HCT116 (cell line): ENCODE measurements at regions not wholly inside any gene's neighbourhood (a gene's known extent, or its start where the extent isn't known, plus 50 kb on each side); places are given as distances from the start of the nearest gene placed in this dataset.

Source experiments
- ATAC-seq: fragments of 200-7000 bp; cut with Tn5 transposase; 2 replicates; pipeline ENCODE4 v1.9.1; 2020; ENCODE audit warnings: mild to moderate bottlenecking, moderate library complexity
- BruUV-seq: library from RNA; stranded (reverse); fragments of 400-500 nt; replicated peaks from 2 replicates; lab custom pipeline; 2021; lab: Mats Ljungman, UMichigan
- CTCF ChIA-PET: fragments of 300-600 bp; sonication (Branson Sonifier 250); formaldehyde crosslinking; loops from one replicate; lab custom pipeline; 2021; ENCODE audit warnings: antibody characterized with exemption; lab: Charles Lee
- POLR2A ChIA-PET: fragments of 300-600, 350-600 bp; sonication (Branson Sonifier 250); formaldehyde crosslinking; loops from one replicate; lab custom pipeline; 2021; ENCODE audit warnings: antibody characterized with exemption; lab: Charles Lee
- RAD21 ChIA-PET, 2 experiments: fragments of 300-600 bp; sonication (Branson Sonifier 250); formaldehyde crosslinking; loops; one replicate each; lab custom pipeline; 2023; ENCODE audit warnings: low total read pairs in 2 of 2; ENCODE audit not compliant: uncharacterized antibody in 2 of 2, unreplicated experiment in 2 of 2, low non-redundant PET in 1 of 2; lab: Charles Lee
- DNase-seq: peaks from one replicate; pipeline ENCODE4 v3.0.0-alpha.2; 2010; ENCODE audit warnings: low read depth, low spot score
- H2AFZ ChIP-seq: fragments of 200-600 bp; shearing (Covaris generic), sonication (generic); 2 replicates; pipeline ENCODE4 v1.6.1; 2017; ENCODE audit warnings: low read depth, mixed run types, mixed read lengths, antibody characterized with exemption, low read length; ENCODE audit not compliant: poor library complexity, severe bottlenecking
- H3K27ac ChIP-seq: 2 replicates; pipeline ENCODE4 v1.5.1; 2012; ENCODE audit warnings: low read depth, low read length
- H3K27me3 ChIP-seq: fragments of 200-600 bp; sonication (generic); 2 replicates; pipeline ENCODE4 v1.6.1; 2016; ENCODE audit warnings: mixed run types, low read length, mixed read lengths; ENCODE audit not compliant: insufficient read depth
- H3K36me3 ChIP-seq, 2 experiments: fragments of 200-500 bp in 1 of 2; fragments of 200-600 bp in 1 of 2; sonication (Bioruptor generic) in 1 of 2; sonication (generic) in 1 of 2; 2 replicates each; pipeline versions ENCODE4 v1.5.1 to v1.6.1; 2014 to 2016; ENCODE audit warnings: low read length in 2 of 2, inconsistent platforms in 1 of 2, mixed read lengths in 1 of 2, mixed run types in 1 of 2; ENCODE audit not compliant: insufficient read depth in 2 of 2, control insufficient read depth in 1 of 2
- H3K4me1 ChIP-seq, 2 experiments: fragments of 200-600 bp in 1 of 2; sonication (generic) in 1 of 2; 2 replicates each; pipeline versions ENCODE4 v1.5.1 to v1.6.1; 2012 to 2017; ENCODE audit warnings: low read length in 2 of 2, inconsistent platforms in 1 of 2, mild to moderate bottlenecking in 1 of 2, mixed read lengths in 1 of 2, mixed run types in 1 of 2, moderate library complexity in 1 of 2; ENCODE audit not compliant: insufficient read depth in 2 of 2, control insufficient read depth in 1 of 2
- H3K4me2 ChIP-seq: fragments of 200-600 bp; sonication (generic); 2 replicates; pipeline ENCODE4 v1.6.1; 2017; ENCODE audit warnings: mixed run types, low read length, mixed read lengths
- H3K4me3 ChIP-seq, 2 experiments: fragments of 200-600 bp in 1 of 2; sonication (generic) in 1 of 2; replicated peaks in 1 of 2; 2 replicates each; pipeline ENCODE4 v1.5.1; 2011 to 2016; ENCODE audit warnings: low read length in 2 of 2, control low read depth in 1 of 2, low read depth in 1 of 2, mild to moderate bottlenecking in 1 of 2, mixed read lengths in 1 of 2, mixed run types in 1 of 2
- H3K79me2 ChIP-seq: fragments of 200-600 bp; sonication (generic); 2 replicates; pipeline ENCODE4 v1.6.1; 2017; ENCODE audit warnings: mild to moderate bottlenecking, mixed run types, low read length, moderate library complexity, mixed read lengths; ENCODE audit not compliant: insufficient read depth
- H3K9ac ChIP-seq: fragments of 200-600 bp; sonication (generic); 2 replicates; pipeline ENCODE4 v1.6.1; 2016; ENCODE audit warnings: low read length, mixed read lengths
- H3K9me2 ChIP-seq: fragments of 200-600 bp; sonication (generic), shearing (Covaris generic); 2 replicates; pipeline ENCODE4 v1.6.1; 2017; ENCODE audit warnings: mixed run types, mild to moderate bottlenecking, moderate library complexity; ENCODE audit not compliant: insufficient read depth
- H3K9me3 ChIP-seq, 2 experiments: fragments of 200-500 bp in 1 of 2; fragments of 200-600 bp in 1 of 2; sonication (Bioruptor generic) in 1 of 2; sonication (generic) in 1 of 2; 2 replicates each; pipeline ENCODE4 v1.6.1; 2014 to 2017; ENCODE audit warnings: low read length in 2 of 2, mixed read lengths in 2 of 2, inconsistent platforms in 1 of 2, low read depth in 1 of 2, mild to moderate bottlenecking in 1 of 2, mixed run types in 1 of 2, moderate library complexity in 1 of 2; ENCODE audit not compliant: control insufficient read depth in 1 of 2, insufficient read depth in 1 of 2
- H4K20me1 ChIP-seq: fragments of 200-600 bp; sonication (generic), shearing (Covaris generic); 2 replicates; pipeline ENCODE4 v1.6.1; 2017; ENCODE audit warnings: mixed run types, mild to moderate bottlenecking, moderate library complexity; ENCODE audit not compliant: insufficient read depth
- ATF3 ChIP-seq: IDR thresholded peaks from 2 replicates; pipeline ENCODE4 v1.6.1; 2012
- CBX3 ChIP-seq: IDR thresholded peaks from 2 replicates; pipeline ENCODE4 v1.6.1; 2012; ENCODE audit warnings: low read depth
- CEBPB ChIP-seq: IDR thresholded peaks from 2 replicates; pipeline ENCODE4 v1.6.1; 2012; ENCODE audit warnings: low read depth
- EZH2 ChIP-seq: fragments of 200-600 bp; sonication (generic); IDR thresholded peaks from 2 replicates; pipeline ENCODE4 v1.6.1; 2017; ENCODE audit warnings: antibody characterized with exemption, mixed run types
- FOSL1 ChIP-seq: IDR thresholded peaks from 2 replicates; pipeline ENCODE4 v1.6.1; 2012; ENCODE audit warnings: low read depth
- JUND ChIP-seq: IDR thresholded peaks from 2 replicates; pipeline ENCODE4 v1.6.1; 2012
- POLR2A ChIP-seq: IDR thresholded peaks from 2 replicates; pipeline ENCODE4 v1.7.0; 2011; ENCODE audit warnings: borderline replicate concordance; ENCODE audit not compliant: insufficient read depth, insufficient read length; ENCODE audit errors: extremely low read depth
- POLR2AphosphoS5 ChIP-seq: IDR thresholded peaks from 2 replicates; pipeline ENCODE4 v1.6.1; 2011; ENCODE audit warnings: mild to moderate bottlenecking, low read depth, low read length, moderate library complexity
- RAD21 ChIP-seq: IDR thresholded peaks from 2 replicates; pipeline ENCODE4 v1.6.1; 2012; ENCODE audit warnings: low read depth, mild to moderate bottlenecking
- SP1 ChIP-seq: IDR thresholded peaks from 2 replicates; pipeline ENCODE4 v1.6.1; 2012; ENCODE audit warnings: low read depth
- YY1 ChIP-seq: IDR thresholded peaks from 2 replicates; pipeline ENCODE4 v1.6.1; 2011; ENCODE audit warnings: low read length, low read depth, moderate library complexity, mild to moderate bottlenecking; ENCODE audit not compliant: insufficient replicate concordance; ENCODE audit errors: extremely low read depth
- ZFX ChIP-seq: fragments of 450-650 bp; IDR thresholded peaks from 2 replicates; pipeline ENCODE4 v1.6.1; 2017
- ZNF274 ChIP-seq: fragments of 200-500 bp; sonication (Bioruptor generic); IDR thresholded peaks from 2 replicates; pipeline ENCODE4 v1.6.1; 2014; ENCODE audit warnings: mild to moderate bottlenecking, low read depth, low read length, inconsistent platforms
- intact Hi-C: fragments of 100-400 bp; cut with micrococcal nuclease; formaldehyde crosslinking; loops from 2 replicates; pipeline ENCODE4 v1.10.0; 2022
- TF ChIP-seq, protein P1 (sequence below): IDR thresholded peaks from 2 replicates; pipeline ENCODE4 v1.6.1; 2012; ENCODE audit warnings: low read depth
- TF ChIP-seq, protein P2 (sequence below): IDR thresholded peaks from 2 replicates; pipeline ENCODE4 v1.6.1; 2011; ENCODE audit warnings: mild to moderate bottlenecking, low read length, moderate library complexity; ENCODE audit not compliant: insufficient replicate concordance; ENCODE audit errors: extremely low read depth

DNA sequence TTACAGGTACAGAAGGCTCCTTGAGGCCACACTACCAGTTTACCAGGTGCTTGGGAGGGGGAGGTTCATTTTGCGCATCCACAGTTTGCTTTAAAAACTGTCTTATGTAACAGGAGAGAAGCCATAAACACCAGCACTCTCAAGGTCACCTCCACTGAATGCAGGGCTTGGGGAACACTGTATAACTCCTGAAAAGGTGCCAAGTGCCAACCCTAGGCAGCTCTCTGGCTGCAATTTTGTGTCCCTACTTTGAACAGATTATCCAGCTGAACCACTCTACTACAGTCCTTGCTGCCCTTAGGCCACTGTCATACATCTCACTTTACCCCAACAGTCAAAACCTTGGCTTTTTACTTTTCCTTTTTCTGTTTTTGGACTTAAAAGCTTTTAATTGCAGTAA, 507.9 kb downstream of the SMARCA1 start (continued):
- TF ChIP-seq ZNF274, result no peak
- TF ChIP-seq JUND, result no peak
- TF ChIP-seq CBX3, result no peak
- TF ChIP-seq POLR2AphosphoS5, result no peak
- no peak for TF ChIP-seq ZFX
- TF ChIP-seq POLR2A, result no peak
- no peak for TF ChIP-seq CEBPB
- no peak for TF ChIP-seq EZH2
- TF ChIP-seq, all 23 proteins: peak for 0

- Histone ChIP-seq H3K4me1 (no peaks in the 10 kb centered on the region), H3K27me3 (no peaks in the 10 kb centered on the region), H3K4me2 (no peak overlapping the region), H3K79me2 (no peaks in the 10 kb centered on the region), H3K4me3 (no peak overlapping the region), H3K36me3 (no peaks in the 10 kb centered on the region), H3K27ac (no peak overlapping the region), H4K20me1 (no peaks in the 10 kb centered on the region), H3K9ac (no peak overlapping the region), H3K9me3 (no peaks in the 10 kb centered on the region)
- intact Hi-C loops, result no loop called here
- DNase-seq, result no peak
- no TSS peak for BruUV-seq
- ChIA-PET RAD21 (no interaction called here), POLR2A (no interaction called here)
- TF ChIP-seq, protein P1, sequence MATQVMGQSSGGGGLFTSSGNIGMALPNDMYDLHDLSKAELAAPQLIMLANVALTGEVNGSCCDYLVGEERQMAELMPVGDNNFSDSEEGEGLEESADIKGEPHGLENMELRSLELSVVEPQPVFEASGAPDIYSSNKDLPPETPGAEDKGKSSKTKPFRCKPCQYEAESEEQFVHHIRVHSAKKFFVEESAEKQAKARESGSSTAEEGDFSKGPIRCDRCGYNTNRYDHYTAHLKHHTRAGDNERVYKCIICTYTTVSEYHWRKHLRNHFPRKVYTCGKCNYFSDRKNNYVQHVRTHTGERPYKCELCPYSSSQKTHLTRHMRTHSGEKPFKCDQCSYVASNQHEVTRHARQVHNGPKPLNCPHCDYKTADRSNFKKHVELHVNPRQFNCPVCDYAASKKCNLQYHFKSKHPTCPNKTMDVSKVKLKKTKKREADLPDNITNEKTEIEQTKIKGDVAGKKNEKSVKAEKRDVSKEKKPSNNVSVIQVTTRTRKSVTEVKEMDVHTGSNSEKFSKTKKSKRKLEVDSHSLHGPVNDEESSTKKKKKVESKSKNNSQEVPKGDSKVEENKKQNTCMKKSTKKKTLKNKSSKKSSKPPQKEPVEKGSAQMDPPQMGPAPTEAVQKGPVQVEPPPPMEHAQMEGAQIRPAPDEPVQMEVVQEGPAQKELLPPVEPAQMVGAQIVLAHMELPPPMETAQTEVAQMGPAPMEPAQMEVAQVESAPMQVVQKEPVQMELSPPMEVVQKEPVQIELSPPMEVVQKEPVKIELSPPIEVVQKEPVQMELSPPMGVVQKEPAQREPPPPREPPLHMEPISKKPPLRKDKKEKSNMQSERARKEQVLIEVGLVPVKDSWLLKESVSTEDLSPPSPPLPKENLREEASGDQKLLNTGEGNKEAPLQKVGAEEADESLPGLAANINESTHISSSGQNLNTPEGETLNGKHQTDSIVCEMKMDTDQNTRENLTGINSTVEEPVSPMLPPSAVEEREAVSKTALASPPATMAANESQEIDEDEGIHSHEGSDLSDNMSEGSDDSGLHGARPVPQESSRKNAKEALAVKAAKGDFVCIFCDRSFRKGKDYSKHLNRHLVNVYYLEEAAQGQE, result no peak
- no peak for TF ChIP-seq ATF3
- no peak for TF ChIP-seq YY1
- TF ChIP-seq, protein P2, sequence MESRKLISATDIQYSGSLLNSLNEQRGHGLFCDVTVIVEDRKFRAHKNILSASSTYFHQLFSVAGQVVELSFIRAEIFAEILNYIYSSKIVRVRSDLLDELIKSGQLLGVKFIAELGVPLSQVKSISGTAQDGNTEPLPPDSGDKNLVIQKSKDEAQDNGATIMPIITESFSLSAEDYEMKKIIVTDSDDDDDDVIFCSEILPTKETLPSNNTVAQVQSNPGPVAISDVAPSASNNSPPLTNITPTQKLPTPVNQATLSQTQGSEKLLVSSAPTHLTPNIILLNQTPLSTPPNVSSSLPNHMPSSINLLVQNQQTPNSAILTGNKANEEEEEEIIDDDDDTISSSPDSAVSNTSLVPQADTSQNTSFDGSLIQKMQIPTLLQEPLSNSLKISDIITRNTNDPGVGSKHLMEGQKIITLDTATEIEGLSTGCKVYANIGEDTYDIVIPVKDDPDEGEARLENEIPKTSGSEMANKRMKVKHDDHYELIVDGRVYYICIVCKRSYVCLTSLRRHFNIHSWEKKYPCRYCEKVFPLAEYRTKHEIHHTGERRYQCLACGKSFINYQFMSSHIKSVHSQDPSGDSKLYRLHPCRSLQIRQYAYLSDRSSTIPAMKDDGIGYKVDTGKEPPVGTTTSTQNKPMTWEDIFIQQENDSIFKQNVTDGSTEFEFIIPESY, result no peak
- TF ChIP-seq RAD21, result no peak
- TF ChIP-seq FOSL1, result no peak
- no peak for TF ChIP-seq CEBPB
- no peak for TF ChIP-seq SP1
- TF ChIP-seq, all 23 proteins: peak for 0
- no peak overlapping the region for H2AFZ ChIP-seq
- ATAC-seq, result no peak
- CTCF ChIA-PET, result no interaction called here
- no peaks in the 10 kb centered on the region for H3K9me2 ChIP-seq
Observed at GRCh38 chrX:129013574-129013973, 509.7 kb downstream of the SMARCA1 start.
